ENCODE measurements at regions not wholly inside any gene's neighbourhood (a gene's known extent, or its start where the extent isn't known, plus 50 kb on each side); places are given as distances from the start of the nearest gene placed in this dataset.
"Not testable (repeated sequence)": the region's sequence is repeated elsewhere in the genome, so short reads cannot be mapped to it uniquely, and the experiment has no call there.

DNA sequence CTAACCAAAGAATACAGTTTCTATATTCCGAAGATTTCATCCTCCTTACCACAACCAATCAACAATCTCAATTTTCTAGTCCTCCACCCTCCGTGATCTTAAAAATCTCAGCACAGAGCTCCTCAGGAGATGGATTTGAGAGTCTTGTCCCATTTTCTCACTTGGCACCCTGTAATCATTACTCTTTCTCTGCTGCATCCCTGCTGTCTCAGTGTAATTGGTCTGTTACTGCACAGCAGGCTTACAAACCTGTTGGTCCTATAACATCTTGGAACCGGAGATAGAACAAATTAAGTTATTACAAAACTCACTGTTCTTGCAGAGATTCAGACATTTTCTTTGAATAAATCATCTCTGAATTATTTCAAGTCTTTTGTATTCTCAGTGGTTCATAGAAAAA is 1227.2 kb downstream of the JRKL start:
- Histone ChIP-seq H3K27me3 (ENCODE audit: insufficient read depth, low read length, poor library complexity) (no peaks in the 10 kb centered on the region), H3K4ac (ENCODE audit: low read depth, low read length) (no peak overlapping the region), H3K18ac (ENCODE audit: low read length) (no peak overlapping the region), H3K79me1 (ENCODE audit: low read length) (no peaks in the 10 kb centered on the region), H3K4me1 (ENCODE audit: control insufficient read depth, low read depth, low read length) (no peaks in the 10 kb centered on the region), H3K27ac (ENCODE audit: low read depth, low read length) (no peak overlapping the region), H4K5ac (ENCODE audit: low read length) (no peak overlapping the region), H2BK120ac (ENCODE audit: low read depth, low read length) (no peak overlapping the region), H3K23ac (ENCODE audit: low read length) (no peak overlapping the region), H3K56ac (ENCODE audit: low read length) (no peak overlapping the region), H2AK5ac (ENCODE audit: low read length) (no peak overlapping the region), H3K79me2 (ENCODE audit: control insufficient read depth, insufficient read depth, low read length) (no peaks in the 10 kb centered on the region), H2BK15ac (replicated peaks; ENCODE audit: low read depth) (no peak overlapping the region), H3K9ac (ENCODE audit: low read length) (no peak overlapping the region), H4K8ac (ENCODE audit: low read depth, low read length) (no peak overlapping the region), H2BK5ac (ENCODE audit: low read length) (no peak overlapping the region), H3K36me3 (ENCODE audit: control insufficient read depth, insufficient read depth, low read length) (no peaks in the 10 kb centered on the region), H3K4me2 (ENCODE audit: low read length) (no peak overlapping the region), H3K4me3 (ENCODE audit: low read length) (no peak overlapping the region)
- no CpG with 5 or more reads among the region's 3 CpGs for WGBS (ENCODE audit: extremely low coverage, insufficient coverage, low lambda C conversion rate)
- no peak for DNase-seq

DNA sequence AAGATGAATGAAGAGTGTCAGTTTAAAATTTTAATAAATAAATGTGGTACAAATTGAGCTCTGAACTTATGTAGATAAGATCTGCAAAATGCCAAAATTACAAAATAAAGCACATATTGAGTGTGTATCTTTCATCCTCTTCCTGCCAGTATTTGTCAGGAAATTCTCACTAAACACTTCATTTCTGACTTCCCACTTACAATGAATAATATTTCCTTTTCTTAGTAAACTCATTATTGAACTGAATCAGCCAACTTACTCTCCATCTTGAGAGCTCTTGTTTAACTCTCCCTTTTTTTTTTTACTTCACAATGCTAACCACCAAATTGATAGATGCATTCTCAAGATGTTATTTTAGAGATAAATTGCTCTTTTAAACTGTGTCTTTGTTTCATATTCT is 1230.2 kb downstream of the JRKL start:
- Histone ChIP-seq H4K8ac (ENCODE audit: low read depth, low read length) (no peak overlapping the region), H2BK15ac (replicated peaks; ENCODE audit: low read depth) (no peak overlapping the region), H3K27me3 (ENCODE audit: insufficient read depth, low read length, poor library complexity) (no peaks in the 10 kb centered on the region), H3K4me1 (ENCODE audit: control insufficient read depth, low read depth, low read length) (no peaks in the 10 kb centered on the region), H3K4ac (ENCODE audit: low read depth, low read length) (no peak overlapping the region), H3K23ac (ENCODE audit: low read length) (no peak overlapping the region), H3K9ac (ENCODE audit: low read length) (no peak overlapping the region), H3K27ac (ENCODE audit: low read depth, low read length) (no peak overlapping the region), H3K56ac (ENCODE audit: low read length) (no peak overlapping the region), H3K79me1 (ENCODE audit: low read length) (no peaks in the 10 kb centered on the region), H3K36me3 (ENCODE audit: control insufficient read depth, insufficient read depth, low read length) (no peaks in the 10 kb centered on the region), H3K4me2 (ENCODE audit: low read length) (no peak overlapping the region), H2BK5ac (ENCODE audit: low read length) (no peak overlapping the region), H3K79me2 (ENCODE audit: control insufficient read depth, insufficient read depth, low read length) (no peaks in the 10 kb centered on the region), H3K18ac (ENCODE audit: low read length) (no peak overlapping the region), H3K4me3 (ENCODE audit: low read length) (no peak overlapping the region), H4K5ac (ENCODE audit: low read length) (no peak overlapping the region), H2BK120ac (ENCODE audit: low read depth, low read length) (no peak overlapping the region), H2AK5ac (ENCODE audit: low read length) (no peak overlapping the region)
- DNase-seq = no peak

DNA sequence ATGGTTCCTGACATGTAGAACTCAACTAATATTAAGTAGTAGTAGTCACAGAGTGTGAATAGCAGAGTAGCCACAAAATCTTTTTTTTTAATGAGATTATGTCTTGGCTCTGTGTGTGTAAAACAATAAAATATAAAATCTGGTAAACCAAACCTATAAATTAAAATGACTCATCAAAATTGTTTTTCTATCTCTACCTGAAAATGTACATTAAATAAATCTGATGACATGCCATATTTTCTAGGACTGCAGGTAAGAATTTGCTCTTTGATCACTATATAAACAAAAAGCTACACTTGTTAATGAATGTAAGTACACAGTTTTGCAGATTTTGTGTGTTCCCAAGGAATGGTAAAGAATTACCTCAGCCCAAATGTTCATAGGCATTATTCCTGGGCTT is 1231.5 kb downstream of the JRKL start:
- no peak overlapping the region for H4K5ac ChIP-seq (ENCODE audit: low read length)
- no peak overlapping the region for H2BK5ac ChIP-seq (ENCODE audit: low read length)
- H3K4me1 ChIP-seq (ENCODE audit: control insufficient read depth, low read depth, low read length) = no peaks in the 10 kb centered on the region
- H3K4me2 ChIP-seq (ENCODE audit: low read length) = no peak overlapping the region
- no peaks in the 10 kb centered on the region for H3K79me2 ChIP-seq (ENCODE audit: control insufficient read depth, insufficient read depth, low read length)
- H3K79me1 ChIP-seq (ENCODE audit: low read length) = no peaks in the 10 kb centered on the region
- H3K9ac ChIP-seq (ENCODE audit: low read length) = no peak overlapping the region
- no peak overlapping the region for H3K27ac ChIP-seq (ENCODE audit: low read depth, low read length)
- no peaks in the 10 kb centered on the region for H3K27me3 ChIP-seq (ENCODE audit: insufficient read depth, low read length, poor library complexity)
- no peak overlapping the region for H2BK15ac ChIP-seq (replicated peaks; ENCODE audit: low read depth)
- H3K18ac ChIP-seq (ENCODE audit: low read length) = no peak overlapping the region
- H2BK120ac ChIP-seq (ENCODE audit: low read depth, low read length) = no peak overlapping the region
- no peak overlapping the region for H3K4me3 ChIP-seq (ENCODE audit: low read length)
- no peaks in the 10 kb centered on the region for H3K36me3 ChIP-seq (ENCODE audit: control insufficient read depth, insufficient read depth, low read length)
- H3K56ac ChIP-seq (ENCODE audit: low read length) = no peak overlapping the region
- no peak overlapping the region for H3K4ac ChIP-seq (ENCODE audit: low read depth, low read length)
- no peak overlapping the region for H2AK5ac ChIP-seq (ENCODE audit: low read length)
- no peak overlapping the region for H3K23ac ChIP-seq (ENCODE audit: low read length)
- DNase-seq = no peak
- H4K8ac ChIP-seq (ENCODE audit: low read depth, low read length) = no peak overlapping the region

DNA sequence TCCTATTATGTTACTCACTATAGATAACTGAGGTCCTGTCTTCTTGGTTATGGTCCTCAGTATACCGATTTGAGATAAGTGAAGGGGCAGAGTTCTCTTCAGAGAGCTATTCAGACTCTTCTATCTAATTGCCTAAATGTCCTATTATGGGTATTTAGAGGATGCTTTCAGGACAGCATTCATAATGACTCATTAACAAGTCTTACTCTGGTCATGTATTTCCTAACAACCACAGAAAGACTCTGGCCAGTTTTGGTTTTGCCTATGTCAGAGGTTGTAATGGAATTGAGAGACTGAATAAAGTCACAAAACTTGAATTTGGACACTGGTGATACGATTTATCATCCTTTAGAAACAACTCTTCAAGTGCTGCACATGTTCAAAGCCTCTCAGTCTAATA is 1233.0 kb downstream of the JRKL start:
- no peak overlapping the region for H4K8ac ChIP-seq (ENCODE audit: low read depth, low read length)
- H3K4me3 ChIP-seq (ENCODE audit: low read length) = no peak overlapping the region
- no peak overlapping the region for H3K27ac ChIP-seq (ENCODE audit: low read depth, low read length)
- no CpG with 5 or more reads among the region's 2 CpGs for WGBS (ENCODE audit: extremely low coverage, insufficient coverage, low lambda C conversion rate)
- H2BK15ac ChIP-seq (replicated peaks; ENCODE audit: low read depth) = peak overlapping the region; percentile 57
- no peaks in the 10 kb centered on the region for H3K36me3 ChIP-seq (ENCODE audit: control insufficient read depth, insufficient read depth, low read length)
- no peak overlapping the region for H3K9ac ChIP-seq (ENCODE audit: low read length)
- no peak overlapping the region for H3K18ac ChIP-seq (ENCODE audit: low read length)
- H3K79me1 ChIP-seq (ENCODE audit: low read length) = no peaks in the 10 kb centered on the region
- no peaks in the 10 kb centered on the region for H3K27me3 ChIP-seq (ENCODE audit: insufficient read depth, low read length, poor library complexity)
- no peak overlapping the region for H2BK120ac ChIP-seq (ENCODE audit: low read depth, low read length)
- no peak overlapping the region for H3K23ac ChIP-seq (ENCODE audit: low read length)
- no peak overlapping the region for H3K4ac ChIP-seq (ENCODE audit: low read depth, low read length)
- H3K4me1 ChIP-seq (ENCODE audit: control insufficient read depth, low read depth, low read length) = no peaks in the 10 kb centered on the region
- no peak overlapping the region for H3K4me2 ChIP-seq (ENCODE audit: low read length)
- no peak for DNase-seq
- no peak overlapping the region for H2AK5ac ChIP-seq (ENCODE audit: low read length)
- H3K56ac ChIP-seq (ENCODE audit: low read length) = no peak overlapping the region
- no peak overlapping the region for H4K5ac ChIP-seq (ENCODE audit: low read length)
- no peak overlapping the region for H2BK5ac ChIP-seq (ENCODE audit: low read length)
- H3K79me2 ChIP-seq (ENCODE audit: control insufficient read depth, insufficient read depth, low read length) = no peaks in the 10 kb centered on the region

DNA sequence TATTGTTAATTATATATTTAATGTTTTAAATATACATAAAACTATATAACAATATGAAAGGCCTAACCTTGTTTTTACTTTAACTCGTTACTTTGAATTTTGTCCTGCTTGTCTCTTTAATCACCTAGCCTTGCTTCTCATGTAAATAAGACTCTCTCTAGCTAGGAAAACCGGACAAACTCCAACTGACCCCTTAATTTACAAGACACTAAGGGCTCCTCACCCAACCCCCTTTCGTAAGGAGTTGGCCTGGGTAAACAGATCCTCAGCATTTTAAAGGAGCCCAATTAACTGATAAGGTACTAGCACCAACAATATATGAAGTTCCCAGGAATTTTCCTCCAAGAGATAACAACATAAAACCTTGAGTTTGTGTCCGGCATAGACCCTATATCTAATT is 1246.9 kb downstream of the JRKL start:
- DNase-seq = peak; percentile 69
- not testable (repeated sequence) for H4K8ac ChIP-seq (ENCODE audit: low read depth, low read length); H3K4me2 ChIP-seq (ENCODE audit: low read length); H2BK120ac ChIP-seq (ENCODE audit: low read depth, low read length); H3K4ac ChIP-seq (ENCODE audit: low read depth, low read length); H2AK5ac ChIP-seq (ENCODE audit: low read length); H3K79me1 ChIP-seq (ENCODE audit: low read length); H3K4me1 ChIP-seq (ENCODE audit: control insufficient read depth, low read depth, low read length); H3K56ac ChIP-seq (ENCODE audit: low read length); H3K23ac ChIP-seq (ENCODE audit: low read length); H3K27ac ChIP-seq (ENCODE audit: low read depth, low read length); H4K5ac ChIP-seq (ENCODE audit: low read length); H2BK5ac ChIP-seq (ENCODE audit: low read length); H3K79me2 ChIP-seq (ENCODE audit: control insufficient read depth, insufficient read depth, low read length); H3K9ac ChIP-seq (ENCODE audit: low read length); H2BK15ac ChIP-seq (replicated peaks; ENCODE audit: low read depth); H3K36me3 ChIP-seq (ENCODE audit: control insufficient read depth, insufficient read depth, low read length); H3K27me3 ChIP-seq (ENCODE audit: insufficient read depth, low read length, poor library complexity); H3K4me3 ChIP-seq (ENCODE audit: low read length); H3K18ac ChIP-seq (ENCODE audit: low read length)
- no CpG with 5 or more reads among the region's 4 CpGs for WGBS (ENCODE audit: extremely low coverage, insufficient coverage, low lambda C conversion rate)

DNA sequence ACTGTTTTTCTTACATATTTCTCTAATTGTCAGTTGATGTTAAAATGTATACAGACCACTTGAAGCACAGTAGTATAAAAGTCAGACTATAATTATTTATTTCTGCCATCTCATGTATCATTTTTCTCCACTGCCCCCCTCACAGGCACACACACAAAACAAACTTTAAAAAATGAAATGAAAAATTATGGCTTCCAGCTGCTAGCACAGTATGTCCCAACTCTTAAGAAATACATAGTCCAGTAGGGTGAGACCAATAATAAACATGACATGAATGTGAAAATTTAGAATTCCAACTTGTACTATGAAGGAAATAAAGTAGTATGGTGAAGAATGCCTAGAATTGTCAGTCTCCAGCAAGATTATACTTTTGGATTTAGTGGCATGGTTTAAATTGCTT is 1247.9 kb downstream of the JRKL start:
- Histone ChIP-seq H3K36me3 (ENCODE audit: control insufficient read depth, insufficient read depth, low read length) (no peaks in the 10 kb centered on the region), H2BK120ac (ENCODE audit: low read depth, low read length) (no peak overlapping the region), H3K4me2 (ENCODE audit: low read length) (no peak overlapping the region), H3K9ac (ENCODE audit: low read length) (no peak overlapping the region), H3K27ac (ENCODE audit: low read depth, low read length) (peak overlapping the region; percentile 63), H3K56ac (ENCODE audit: low read length) (peak overlapping the region; percentile 49), H3K27me3 (ENCODE audit: insufficient read depth, low read length, poor library complexity) (no peaks in the 10 kb centered on the region), H4K5ac (ENCODE audit: low read length) (no peak overlapping the region), H4K8ac (ENCODE audit: low read depth, low read length) (no peak overlapping the region), H2AK5ac (ENCODE audit: low read length) (no peak overlapping the region), H3K4me1 (ENCODE audit: control insufficient read depth, low read depth, low read length) (no peaks in the 10 kb centered on the region), H3K4ac (ENCODE audit: low read depth, low read length) (no peak overlapping the region), H3K79me2 (ENCODE audit: control insufficient read depth, insufficient read depth, low read length) (no peaks in the 10 kb centered on the region), H3K4me3 (ENCODE audit: low read length) (no peak overlapping the region), H2BK5ac (ENCODE audit: low read length) (peak overlapping the region; percentile 98), H3K18ac (ENCODE audit: low read length) (peak overlapping the region; percentile 21), H2BK15ac (replicated peaks; ENCODE audit: low read depth) (no peak overlapping the region), H3K79me1 (ENCODE audit: low read length) (no peaks in the 10 kb centered on the region), H3K23ac (ENCODE audit: low read length) (no peak overlapping the region)
- no peak for DNase-seq

All from mesendoderm (in vitro differentiated cells).